ENCODE measurements at regions not wholly inside any gene's neighbourhood (a gene's known extent, or its start where the extent isn't known, plus 50 kb on each side); places are given as distances from the start of the nearest gene placed in this dataset.

GRCh38 chr20:56765172-56766073 is 136.3 kb downstream of the TFAP2C start:
- no peaks in the 10 kb centered on the region for H3K4me1 ChIP-seq (ENCODE audit: low read length)
- no peaks in the 10 kb centered on the region for H3K79me2 ChIP-seq (ENCODE audit: low read length)
- H3K36me3 ChIP-seq (ENCODE audit: insufficient read depth, low read length): no peaks in the 10 kb centered on the region
- no peaks in the 10 kb centered on the region for H3K9me3 ChIP-seq (ENCODE audit: low read length)
- H3K27me3 ChIP-seq (ENCODE audit: low read length): no peaks in the 10 kb centered on the region
- no peak overlapping the region for H2AFZ ChIP-seq (ENCODE audit: low read length)
- H3K4me2 ChIP-seq (ENCODE audit: low read depth, low read length, poor library complexity, severe bottlenecking): no peak overlapping the region
- H3K9ac ChIP-seq (ENCODE audit: low read length): no peak overlapping the region
- H3K27ac ChIP-seq (ENCODE audit: low read length): no peak overlapping the region
- H4K20me1 ChIP-seq (ENCODE audit: insufficient read depth, low read depth, low read length): no peaks in the 10 kb centered on the region
- no peak for DNase-seq
- no peaks in the 10 kb centered on the region for H3K9me2 ChIP-seq (replicated peaks; ENCODE audit: insufficient read depth, low read length)
- no peak overlapping the region for H3K4me3 ChIP-seq (ENCODE audit: low read length)

GRCh38 chr20:56766528-56766927 is 137.4 kb downstream of the TFAP2C start:
- Histone ChIP-seq H3K4me2 (ENCODE audit: low read depth, low read length, poor library complexity, severe bottlenecking) (no peak overlapping the region), H3K27ac (ENCODE audit: low read length) (no peak overlapping the region), H3K9me3 (ENCODE audit: low read length) (no peaks in the 10 kb centered on the region), H3K36me3 (ENCODE audit: insufficient read depth, low read length) (no peaks in the 10 kb centered on the region), H3K9me2 (replicated peaks; ENCODE audit: insufficient read depth, low read length) (no peaks in the 10 kb centered on the region), H2AFZ (ENCODE audit: low read length) (no peak overlapping the region), H3K4me3 (ENCODE audit: low read length) (no peak overlapping the region), H3K4me1 (ENCODE audit: low read length) (no peaks in the 10 kb centered on the region), H3K27me3 (ENCODE audit: low read length) (no peaks in the 10 kb centered on the region), H4K20me1 (ENCODE audit: insufficient read depth, low read depth, low read length) (no peaks in the 10 kb centered on the region), H3K79me2 (ENCODE audit: low read length) (no peaks in the 10 kb centered on the region), H3K9ac (ENCODE audit: low read length) (no peak overlapping the region)
- DNase-seq: no peak

GRCh38 chr20:56769921-56770600 is 141.0 kb downstream of the TFAP2C start:
- H2AFZ ChIP-seq (ENCODE audit: low read length): no peak overlapping the region
- H3K4me3 ChIP-seq (ENCODE audit: low read length): no peak overlapping the region
- H3K4me1 ChIP-seq (ENCODE audit: low read length): no peaks in the 10 kb centered on the region
- H3K9me2 ChIP-seq (replicated peaks; ENCODE audit: insufficient read depth, low read length): no peaks in the 10 kb centered on the region
- H3K79me2 ChIP-seq (ENCODE audit: low read length): no peaks in the 10 kb centered on the region
- DNase-seq: no peak
- no peak overlapping the region for H3K9ac ChIP-seq (ENCODE audit: low read length)
- no peaks in the 10 kb centered on the region for H3K27me3 ChIP-seq (ENCODE audit: low read length)
- H3K9me3 ChIP-seq (ENCODE audit: low read length): no peaks in the 10 kb centered on the region
- H3K36me3 ChIP-seq (ENCODE audit: insufficient read depth, low read length): no peaks in the 10 kb centered on the region
- no peak overlapping the region for H3K4me2 ChIP-seq (ENCODE audit: low read depth, low read length, poor library complexity, severe bottlenecking)
- H4K20me1 ChIP-seq (ENCODE audit: insufficient read depth, low read depth, low read length): no peaks in the 10 kb centered on the region
- H3K27ac ChIP-seq (ENCODE audit: low read length): no peak overlapping the region

GRCh38 chr20:56773749-56774148 is 144.6 kb downstream of the TFAP2C start:
- Histone ChIP-seq H3K27ac (ENCODE audit: low read length) (no peak overlapping the region), H3K4me3 (ENCODE audit: low read length) (no peak overlapping the region), H3K36me3 (ENCODE audit: insufficient read depth, low read length) (no peaks in the 10 kb centered on the region), H3K9ac (ENCODE audit: low read length) (no peak overlapping the region), H4K20me1 (ENCODE audit: insufficient read depth, low read depth, low read length) (no peaks in the 10 kb centered on the region), H2AFZ (ENCODE audit: low read length) (no peak overlapping the region), H3K4me2 (ENCODE audit: low read depth, low read length, poor library complexity, severe bottlenecking) (no peak overlapping the region), H3K9me2 (replicated peaks; ENCODE audit: insufficient read depth, low read length) (no peaks in the 10 kb centered on the region), H3K27me3 (ENCODE audit: low read length) (no peaks in the 10 kb centered on the region), H3K9me3 (ENCODE audit: low read length) (no peaks in the 10 kb centered on the region), H3K4me1 (ENCODE audit: low read length) (no peaks in the 10 kb centered on the region), H3K79me2 (ENCODE audit: low read length) (no peaks in the 10 kb centered on the region)
- no peak for DNase-seq

GRCh38 chr20:56774873-56775272 is 145.8 kb downstream of the TFAP2C start:
- Histone ChIP-seq H3K9me2 (replicated peaks; ENCODE audit: insufficient read depth, low read length) (no peaks in the 10 kb centered on the region), H4K20me1 (ENCODE audit: insufficient read depth, low read depth, low read length) (no peaks in the 10 kb centered on the region), H2AFZ (ENCODE audit: low read length) (no peak overlapping the region), H3K79me2 (ENCODE audit: low read length) (no peaks in the 10 kb centered on the region), H3K4me1 (ENCODE audit: low read length) (no peaks in the 10 kb centered on the region), H3K27ac (ENCODE audit: low read length) (no peak overlapping the region), H3K4me2 (ENCODE audit: low read depth, low read length, poor library complexity, severe bottlenecking) (no peak overlapping the region), H3K36me3 (ENCODE audit: insufficient read depth, low read length) (no peaks in the 10 kb centered on the region), H3K9ac (ENCODE audit: low read length) (no peak overlapping the region), H3K27me3 (ENCODE audit: low read length) (no peaks in the 10 kb centered on the region), H3K4me3 (ENCODE audit: low read length) (no peak overlapping the region), H3K9me3 (ENCODE audit: low read length) (no peaks in the 10 kb centered on the region)
- no peak for DNase-seq

- Histone ChIP-seq H4K20me1 (ENCODE audit: insufficient read depth, low read depth, low read length) (no peaks in the 10 kb centered on the region), H3K4me3 (ENCODE audit: low read length) (no peak overlapping the region), H3K27me3 (ENCODE audit: low read length) (no peaks in the 10 kb centered on the region), H3K4me2 (ENCODE audit: low read depth, low read length, poor library complexity, severe bottlenecking) (no peak overlapping the region), H3K27ac (ENCODE audit: low read length) (no peak overlapping the region), H2AFZ (ENCODE audit: low read length) (no peak overlapping the region), H3K9me2 (replicated peaks; ENCODE audit: insufficient read depth, low read length) (no peaks in the 10 kb centered on the region), H3K36me3 (ENCODE audit: insufficient read depth, low read length) (no peaks in the 10 kb centered on the region), H3K9me3 (ENCODE audit: low read length) (no peaks in the 10 kb centered on the region), H3K79me2 (ENCODE audit: low read length) (no peaks in the 10 kb centered on the region), H3K4me1 (ENCODE audit: low read length) (no peaks in the 10 kb centered on the region), H3K9ac (ENCODE audit: low read length) (no peak overlapping the region)
- DNase-seq: no peak
These were observed 147.2 kb downstream of the TFAP2C start for GRCh38 chr20:56776345-56776744.

- Histone ChIP-seq H3K4me1 (ENCODE audit: low read length) (no peaks in the 10 kb centered on the region), H4K20me1 (ENCODE audit: insufficient read depth, low read depth, low read length) (no peaks in the 10 kb centered on the region), H3K4me3 (ENCODE audit: low read length) (no peak overlapping the region), H2AFZ (ENCODE audit: low read length) (no peak overlapping the region), H3K9ac (ENCODE audit: low read length) (no peak overlapping the region), H3K79me2 (ENCODE audit: low read length) (no peaks in the 10 kb centered on the region), H3K4me2 (ENCODE audit: low read depth, low read length, poor library complexity, severe bottlenecking) (no peak overlapping the region), H3K27ac (ENCODE audit: low read length) (no peak overlapping the region), H3K9me3 (ENCODE audit: low read length) (no peaks in the 10 kb centered on the region), H3K9me2 (replicated peaks; ENCODE audit: insufficient read depth, low read length) (no peaks in the 10 kb centered on the region), H3K36me3 (ENCODE audit: insufficient read depth, low read length) (no peaks in the 10 kb centered on the region), H3K27me3 (ENCODE audit: low read length) (no peaks in the 10 kb centered on the region)
- DNase-seq: no peak
These were observed 149.7 kb downstream of the TFAP2C start for GRCh38 chr20:56778765-56779195.

- H3K27me3 ChIP-seq (ENCODE audit: low read length): no peaks in the 10 kb centered on the region
- H2AFZ ChIP-seq (ENCODE audit: low read length): no peak overlapping the region
- no peaks in the 10 kb centered on the region for H3K4me1 ChIP-seq (ENCODE audit: low read length)
- no peak overlapping the region for H3K27ac ChIP-seq (ENCODE audit: low read length)
- H3K79me2 ChIP-seq (ENCODE audit: low read length): no peaks in the 10 kb centered on the region
- no peaks in the 10 kb centered on the region for H3K9me3 ChIP-seq (ENCODE audit: low read length)
- H4K20me1 ChIP-seq (ENCODE audit: insufficient read depth, low read depth, low read length): no peaks in the 10 kb centered on the region
- no peak overlapping the region for H3K4me2 ChIP-seq (ENCODE audit: low read depth, low read length, poor library complexity, severe bottlenecking)
- H3K9ac ChIP-seq (ENCODE audit: low read length): no peak overlapping the region
- DNase-seq: no peak
- no peak overlapping the region for H3K4me3 ChIP-seq (ENCODE audit: low read length)
- H3K36me3 ChIP-seq (ENCODE audit: insufficient read depth, low read length): no peaks in the 10 kb centered on the region
- no peaks in the 10 kb centered on the region for H3K9me2 ChIP-seq (replicated peaks; ENCODE audit: insufficient read depth, low read length)
These were observed 150.5 kb downstream of the TFAP2C start for GRCh38 chr20:56779452-56780143.

Measured in Karpas-422 (cell line).